HEK293T (cell line): ENCODE measurements at regions not wholly inside any gene's neighbourhood (a gene's known extent, or its start where the extent isn't known, plus 50 kb on each side); places are given as distances from the start of the nearest gene placed in this dataset.

Source experiments
- CTCF ChIA-PET: fragments of 350-600 bp; formaldehyde crosslinking; extraction: SDS; loops from one replicate; lab custom pipeline; 2021; ENCODE audit warnings: antibody characterized with exemption, inconsistent platforms; lab: Yijun Ruan, JAX
- POLR2A ChIA-PET: fragments of 350-600 bp; formaldehyde crosslinking; extraction: SDS; loops from one replicate; lab custom pipeline; 2020; ENCODE audit warnings: antibody characterized with exemption, inconsistent platforms; lab: Yijun Ruan, JAX
- DNase-seq: peaks from one replicate; pipeline ENCODE4 v3.0.0; 2012; ENCODE audit warnings: mixed read lengths; ENCODE audit errors: extremely low spot score
- ARNT ChIP-seq: fragments of 450-650 bp; IDR thresholded peaks from 2 replicates; pipeline ENCODE4 v1.6.1; 2017; ENCODE audit warnings: mild to moderate bottlenecking
- BHLHE40 ChIP-seq: fragments of 450-650 bp; IDR thresholded peaks from 2 replicates; pipeline ENCODE4 v1.6.1; 2016; ENCODE audit warnings: mild to moderate bottlenecking, moderate library complexity, borderline replicate concordance
- CTBP1 ChIP-seq: fragments of 450-650 bp; IDR thresholded peaks from 2 replicates; pipeline ENCODE4 v1.6.1; 2016; ENCODE audit warnings: borderline replicate concordance
- ELF4 ChIP-seq: fragments of 450-650 bp; IDR thresholded peaks from 2 replicates; pipeline ENCODE4 v1.6.1; 2017; ENCODE audit warnings: antibody characterized with exemption
- FOXA1 ChIP-seq: fragments of 450-650 bp; IDR thresholded peaks from 2 replicates; pipeline ENCODE4 v1.6.1; 2016; ENCODE audit warnings: mild to moderate bottlenecking
- FOXK2 ChIP-seq: fragments of 450-650 bp; IDR thresholded peaks from 2 replicates; pipeline ENCODE4 v1.6.1; 2016; ENCODE audit warnings: mild to moderate bottlenecking
- FOXM1 ChIP-seq: fragments of 450-650 bp; IDR thresholded peaks from 2 replicates; pipeline ENCODE4 v1.6.1; 2017; ENCODE audit warnings: mild to moderate bottlenecking, borderline replicate concordance
- HDGF ChIP-seq: fragments of 450-650 bp; IDR thresholded peaks from 2 replicates; pipeline ENCODE4 v1.6.1; 2017; ENCODE audit warnings: antibody characterized with exemption, borderline replicate concordance
- L3MBTL2 ChIP-seq: fragments of 450-650 bp; conservative IDR thresholded peaks from 2 replicates; pipeline ENCODE4 v1.6.1; 2016; ENCODE audit warnings: mild to moderate bottlenecking
- LEF1 ChIP-seq: fragments of 450-650 bp; IDR thresholded peaks from 2 replicates; pipeline ENCODE4 v1.6.1; 2017; ENCODE audit warnings: mild to moderate bottlenecking, borderline replicate concordance
- NFRKB ChIP-seq: fragments of 450-650 bp; IDR thresholded peaks from 2 replicates; pipeline ENCODE4 v1.6.1; 2016; ENCODE audit warnings: mild to moderate bottlenecking, moderate library complexity
- PKNOX1 ChIP-seq: fragments of 450-650 bp; IDR thresholded peaks from 2 replicates; pipeline ENCODE4 v1.6.1; 2016
- SP1 ChIP-seq: fragments of 450-650 bp; IDR thresholded peaks from 2 replicates; pipeline ENCODE4 v1.6.1; 2017
- SUZ12 ChIP-seq: fragments of 450-650 bp; IDR thresholded peaks from 2 replicates; pipeline ENCODE4 v1.6.1; 2016; ENCODE audit warnings: mild to moderate bottlenecking
- TARDBP ChIP-seq: fragments of 450-650 bp; IDR thresholded peaks from 2 replicates; pipeline ENCODE4 v1.6.1; 2016
- ZNF384 ChIP-seq: fragments of 450-650 bp; IDR thresholded peaks from 2 replicates; pipeline ENCODE4 v1.6.1; 2016

- no peak for DNase-seq
- ChIA-PET POLR2A (no interaction called here), CTCF (no interaction called here)
- no peak for TF ChIP-seq SUZ12
- no peak for TF ChIP-seq BHLHE40
- no peak for TF ChIP-seq LEF1
- TF ChIP-seq NFRKB: no peak
- TF ChIP-seq FOXM1: no peak
- no peak for TF ChIP-seq FOXK2
- no peak for TF ChIP-seq ZNF384
- TF ChIP-seq CTBP1: no peak
- no peak for TF ChIP-seq TARDBP
- no peak for TF ChIP-seq ELF4
- no peak for TF ChIP-seq FOXA1
- TF ChIP-seq HDGF: no peak
- TF ChIP-seq L3MBTL2: no peak
- no peak for TF ChIP-seq SP1
- TF ChIP-seq PKNOX1: no peak
- TF ChIP-seq ARNT: no peak
These were observed 377.6 kb downstream of the RND3 start for GRCh38 chr2:150109912-150110311.

- no peak for DNase-seq
- TF ChIP-seq LEF1 (no peak), NFRKB (no peak), HDGF (no peak), SP1 (no peak), PKNOX1 (no peak), ARNT (no peak), ELF4 (no peak), BHLHE40 (no peak), FOXA1 (no peak), SUZ12 (no peak), CTBP1 (no peak), ZNF384 (no peak), FOXK2 (no peak), TARDBP (no peak), FOXM1 (no peak), L3MBTL2 (no peak)
- ChIA-PET CTCF (no interaction called here), POLR2A (interaction anchor here (0.6 kb wide), 1 partner anchor 23 kb away, joined by 3 read pairs; no protein-coding TSS in a partner anchor)
These were observed 378.4 kb downstream of the RND3 start for GRCh38 chr2:150109028-150109427.

- CTCF ChIA-PET: no interaction called here
- TF ChIP-seq L3MBTL2: no peak
- no peak for TF ChIP-seq FOXA1
- no peak for TF ChIP-seq TARDBP
- TF ChIP-seq ELF4: no peak
- no peak for TF ChIP-seq LEF1
- no peak for TF ChIP-seq FOXM1
- no peak for TF ChIP-seq ZNF384
- no peak for TF ChIP-seq ARNT
- no peak for TF ChIP-seq CTBP1
- TF ChIP-seq HDGF: no peak
- no peak for TF ChIP-seq SUZ12
- no peak for TF ChIP-seq PKNOX1
- no peak for TF ChIP-seq FOXK2
- TF ChIP-seq NFRKB: no peak
- no peak for TF ChIP-seq SP1
- TF ChIP-seq BHLHE40: no peak
- POLR2A ChIA-PET: no interaction called here
- DNase-seq: no peak
These were observed 379.7 kb downstream of the RND3 start for GRCh38 chr2:150107816-150108215.

- CTCF ChIA-PET: no interaction called here
- TF ChIP-seq ARNT: no peak
- TF ChIP-seq BHLHE40: no peak
- POLR2A ChIA-PET: no interaction called here
- DNase-seq: no peak
These were observed 380.3 kb downstream of the RND3 start for GRCh38 chr2:150107170-150107569.

GRCh38 chr2:150101947-150102346 is 385.5 kb downstream of the RND3 start:
- CTCF ChIA-PET: no interaction called here
- no peak for DNase-seq
- POLR2A ChIA-PET: no interaction called here
- TF ChIP-seq L3MBTL2: no peak
- TF ChIP-seq ZNF384: no peak
- TF ChIP-seq SUZ12: no peak
- no peak for TF ChIP-seq LEF1
- no peak for TF ChIP-seq SP1
- no peak for TF ChIP-seq BHLHE40
- no peak for TF ChIP-seq TARDBP
- TF ChIP-seq PKNOX1: no peak
- no peak for TF ChIP-seq HDGF
- TF ChIP-seq FOXM1: no peak
- no peak for TF ChIP-seq ARNT
- no peak for TF ChIP-seq CTBP1
- TF ChIP-seq FOXA1: no peak
- no peak for TF ChIP-seq ELF4
- no peak for TF ChIP-seq FOXK2
- TF ChIP-seq NFRKB: no peak

GRCh38 chr2:150100834-150101233 is 386.6 kb downstream of the RND3 start:
- no peak for DNase-seq
- POLR2A ChIA-PET: no interaction called here
- TF ChIP-seq TARDBP: no peak
- no peak for TF ChIP-seq SP1
- no peak for TF ChIP-seq NFRKB
- no peak for TF ChIP-seq CTBP1
- TF ChIP-seq PKNOX1: no peak
- TF ChIP-seq SUZ12: no peak
- no peak for TF ChIP-seq L3MBTL2
- no peak for TF ChIP-seq ELF4
- TF ChIP-seq HDGF: no peak
- no peak for TF ChIP-seq ARNT
- TF ChIP-seq ZNF384: no peak
- TF ChIP-seq BHLHE40: no peak
- no peak for TF ChIP-seq LEF1
- TF ChIP-seq FOXM1: no peak
- TF ChIP-seq FOXA1: no peak
- no peak for TF ChIP-seq FOXK2
- CTCF ChIA-PET: no interaction called here
